ENCODE measurements at regions not wholly inside any gene's neighbourhood (a gene's known extent, or its start where the extent isn't known, plus 50 kb on each side); places are given as distances from the start of the nearest gene placed in this dataset.

- TF ChIP-seq CTCF (IDR thresholded peaks at IDR 0.05) = no peak
- TF ChIP-seq EP300 (IDR thresholded peaks at IDR 0.05) = no peak
Measured at GRCh38 chr2:126558029-126558428, 97.9 kb upstream of the GYPC start.

Data from stomach (tissue), 4 donors.